Heart left ventricle (tissue), 16 donors: ENCODE measurements at regions not wholly inside any gene's neighbourhood (a gene's known extent, or its start where the extent isn't known, plus 50 kb on each side); places are given as distances from the start of the nearest gene placed in this dataset.
"Not testable (repeated sequence)": the region's sequence is repeated elsewhere in the genome, so short reads cannot be mapped to it uniquely, and the experiment has no call there.

Experiments
- ATAC-seq, 4 donors: fragments of 200-7000 bp; cut with Tn5 transposase; one replicate each; pipeline ENCODE4 v1.9.1; 2020 to 2022; ENCODE audit warnings: moderate library complexity in 4 of 4, mild to moderate bottlenecking in 3 of 4, moderate number of reproducible peaks in 1 of 4
- DNase-seq, 5 donors: peaks; one replicate each; pipeline ENCODE4 v3.0.0-alpha.2; 2020
- H3K27ac ChIP-seq, 12 donors: fragments of 200-600 bp; sonication (generic) in 4 of 12; one replicate each; pipeline versions ENCODE4 v1.5.0 to v1.8.0; 2016 to 2022; ENCODE audit warnings: mild to moderate bottlenecking in 2 of 12
- H3K27me3 ChIP-seq, 9 donors: fragments of 200-600 bp; sonication (generic) in 2 of 9; one replicate each; pipeline versions ENCODE4 v1.5.1 to v1.8.0; 2016 to 2022; ENCODE audit warnings: mild to moderate bottlenecking in 3 of 9
- H3K36me3 ChIP-seq, 9 donors: fragments of 200-600 bp; sonication (generic) in 2 of 9; one replicate each; pipeline versions ENCODE4 v1.5.0 to v1.8.0; 2018 to 2022; ENCODE audit warnings: mild to moderate bottlenecking in 2 of 9
- H3K4me1 ChIP-seq, 12 donors: fragments of 200-600 bp; sonication (generic) in 4 of 12; one replicate each; pipeline versions ENCODE4 v1.5.0 to v1.8.0; 2016 to 2022; ENCODE audit warnings: mild to moderate bottlenecking in 3 of 12
- H3K4me3 ChIP-seq, 12 donors: fragments of 200-600 bp; sonication (generic) in 4 of 12; one replicate each; pipeline versions ENCODE4 v1.5.0 to v1.8.0; 2017 to 2022; ENCODE audit warnings: mild to moderate bottlenecking in 9 of 12, moderate library complexity in 4 of 12
- H3K9me3 ChIP-seq, 12 donors: fragments of 200-600 bp; sonication (generic) in 4 of 12; one replicate each; pipeline versions ENCODE4 v1.5.0 to v1.8.0; 2016 to 2022; ENCODE audit warnings: mild to moderate bottlenecking in 1 of 12
- CTCF ChIP-seq, 12 donors: fragments of 200-600 bp; sonication (generic) in 4 of 12; IDR thresholded peaks; one replicate each; pipeline versions ENCODE4 v1.5.0 to v1.8.0; 2018 to 2022; ENCODE audit warnings: antibody characterized with exemption in 12 of 12, mild to moderate bottlenecking in 5 of 12
- POLR2A ChIP-seq, 2 donors: fragments of 450-650 bp; IDR thresholded peaks; one replicate each; pipeline ENCODE4 v1.6.1; 2017; ENCODE audit warnings: antibody characterized with exemption in 2 of 2, mild to moderate bottlenecking in 2 of 2, moderate library complexity in 2 of 2
- WGBS, 4 donors: extraction: QIAGEN DNeasy Blood & Tissue Kit in 2 of 4; methylation state at CpG; one replicate each; pipeline versions ENCODE4 v1.1.5 to v1.1.7; 2013 to 2018; 5-methylcytosine and 5-hydroxymethylcytosine counted together
- intact Hi-C, 10 donors: fragments of 100-400 bp; cut with DNase I; formaldehyde crosslinking; loops; one replicate each; pipeline versions ENCODE4 v1.11.1 to v1.14.2; 2022
- donor health status: ischemic (EF 13 %, LVEDD 7.1; RV severe dilation, severe dysfunction).
- donor health status: healthy with polysubstance abuse.
- donor health status: DM: no; HTN: yes; CAD: no.
- donor health status: DM: no; HTN: no; CAD: no.
- donor health status: ischemic (EF 25% LVEDD 6.9; RV normal size, moderate dysfunction).
- donor health status: ischemic (EF 25% LVEDD 5.7; RV mildly dilated, moderate dysfunction).
- donor health status: healthy.
- donor health status: DM: yes; HTN: yes; CAD: no.
- donor health status: ischemic (EF 35%, LVEDD 5.7; RV mildly dilated, moderate dysfunction).
- donor health status: nonischemic (EF 11% LVEDD 7.7; RV severe dilation, severe dysfunction).
- donor health status: DM: yes; HTN: yes; CAD: no.
- donor health status: PGD.
- donor health status: ischemic (EF 29% LVEDD 5.4; RV normal size, mild dysfunction).
- donor health status: nonischemic (EF 23%, LVEDD 6.1; RV moderate dilation, normal function).

GRCh38 chr22:16090991-16091390, 401.2 kb downstream of the POTEH start:
- ATAC-seq, intact Hi-C loops, H3K4me3 ChIP-seq, DNase-seq, H3K27me3 ChIP-seq, H3K36me3 ChIP-seq, H3K9me3 ChIP-seq, H3K27ac ChIP-seq, H3K4me1 ChIP-seq: not testable (repeated sequence)
- WGBS, 4 donors: 46 to 63% (median 56%) methylated on average over 2 of the region's 2 CpGs

DNA sequence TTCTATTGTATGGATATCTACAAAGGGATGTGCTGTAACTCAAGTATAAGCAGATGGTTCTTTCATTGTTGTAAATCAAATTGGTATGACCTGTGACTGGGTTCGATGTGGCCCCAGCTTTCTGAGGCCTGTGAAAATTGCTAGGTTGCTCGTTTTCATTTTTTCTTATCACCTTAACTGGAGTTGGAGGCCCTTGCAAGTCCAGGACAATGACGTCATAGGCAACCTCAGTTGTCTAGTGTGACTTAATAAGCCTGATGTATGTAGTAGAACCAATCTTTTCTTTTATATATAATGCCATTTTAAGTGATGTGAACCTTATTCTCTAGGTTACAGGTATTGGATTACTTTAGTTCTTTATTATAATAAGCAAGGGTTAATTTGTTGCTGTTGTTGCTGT, 415.3 kb downstream of the POTEH start:
- ATAC-seq, H3K9me3 ChIP-seq, H3K27ac ChIP-seq, H3K36me3 ChIP-seq, intact Hi-C loops, H3K4me1 ChIP-seq, H3K4me3 ChIP-seq, DNase-seq, H3K27me3 ChIP-seq: not testable (repeated sequence)
- WGBS, 4 donors: 33 to 53% (median 37%) methylated on average over 3 of the region's 3 CpGs

DNA sequence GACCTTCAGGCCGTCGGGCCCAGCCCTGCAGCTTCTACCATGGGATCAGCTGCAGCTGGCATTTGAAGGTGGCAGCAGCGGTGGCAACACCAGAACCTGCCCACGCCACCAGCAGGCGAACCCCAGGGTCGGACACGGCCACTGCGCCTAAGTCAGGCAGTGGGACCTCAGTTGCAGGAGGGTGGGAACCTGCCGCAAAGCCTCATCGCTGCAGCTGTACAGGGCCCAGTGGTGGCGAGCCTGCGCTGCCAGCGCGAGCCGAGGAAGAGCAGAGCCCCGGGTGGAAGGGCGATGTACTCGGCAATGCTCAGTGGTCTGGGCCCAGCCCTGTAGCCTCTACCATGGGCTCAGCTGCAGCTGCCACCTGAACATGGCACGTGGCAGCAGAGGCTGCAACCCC, 441.6 kb downstream of the POTEH start:
- ATAC-seq, H3K27ac ChIP-seq, DNase-seq, H3K4me3 ChIP-seq, H3K27me3 ChIP-seq, intact Hi-C loops, H3K4me1 ChIP-seq, H3K36me3 ChIP-seq, H3K9me3 ChIP-seq: not testable (repeated sequence)
- 84 to 89% (median 86%) methylated on average over 9 to 19 of the region's 19 CpGs for WGBS, 4 donors

- no peak overlapping the region for H3K4me3 ChIP-seq
- 63 to 77% (median 70%) methylated on average over 13 to 16 of the region's 16 CpGs for WGBS, 4 donors
- H3K9me3 ChIP-seq: no peaks in the 10 kb centered on the region
- no peak for DNase-seq
- no peaks in the 10 kb centered on the region for H3K36me3 ChIP-seq
- no peak overlapping the region for H3K27ac ChIP-seq
- H3K27me3 ChIP-seq: no peaks in the 10 kb centered on the region
- no peaks in the 10 kb centered on the region for H3K4me1 ChIP-seq
- no peak for ATAC-seq
- intact Hi-C loops: no loop called here
- TF ChIP-seq CTCF (IDR thresholded peaks at IDR 0.05): no peak
- no peak for TF ChIP-seq POLR2A (IDR thresholded peaks at IDR 0.05)
Measured at GRCh38 chr22:16131918-16132317, 442.1 kb downstream of the POTEH start.

GRCh38 chr22:16132598-16132997, 442.8 kb downstream of the POTEH start:
- WGBS, 4 donors: 67 to 75% (median 74%) methylated on average over 13 of the region's 13 CpGs
- H3K36me3 ChIP-seq, H3K27me3 ChIP-seq, H3K9me3 ChIP-seq, H3K4me1 ChIP-seq, H3K27ac ChIP-seq, intact Hi-C loops, DNase-seq, H3K4me3 ChIP-seq, ATAC-seq: not testable (repeated sequence)

GRCh38 chr22:16146101-16146500, 446.5 kb downstream of the CCT8L2 start:
- H3K36me3 ChIP-seq, DNase-seq, intact Hi-C loops, H3K27ac ChIP-seq, H3K4me3 ChIP-seq, H3K4me1 ChIP-seq, H3K27me3 ChIP-seq, ATAC-seq, H3K9me3 ChIP-seq: not testable (repeated sequence)
- WGBS, 4 donors: 55 to 65% (median 59%) methylated on average over 5 of the region's 5 CpGs

- H3K27ac ChIP-seq, intact Hi-C loops, ATAC-seq, H3K27me3 ChIP-seq, H3K36me3 ChIP-seq, H3K4me3 ChIP-seq, H3K4me1 ChIP-seq, H3K9me3 ChIP-seq: not testable (repeated sequence)
- peak in 1 of 5 donors; percentile 25 for DNase-seq
- WGBS, 4 donors: 36 to 41% (median 38%) methylated on average over 2 of the region's 2 CpGs
- TF ChIP-seq CTCF (IDR thresholded peaks at IDR 0.05): peak in 11 of 12 donors; percentile 20 to 53 (median 43)
Measured at GRCh38 chr22:16146916-16147315, 445.7 kb downstream of the CCT8L2 start.

GRCh38 chr22:16177287-16177686, 415.3 kb downstream of the CCT8L2 start:
- 54 to 67% (median 63%) methylated on average over 2 of the region's 2 CpGs for WGBS, 4 donors
- H3K27me3 ChIP-seq, H3K9me3 ChIP-seq, ATAC-seq, H3K4me1 ChIP-seq, H3K27ac ChIP-seq, H3K36me3 ChIP-seq, intact Hi-C loops, H3K4me3 ChIP-seq, DNase-seq: not testable (repeated sequence)

DNA sequence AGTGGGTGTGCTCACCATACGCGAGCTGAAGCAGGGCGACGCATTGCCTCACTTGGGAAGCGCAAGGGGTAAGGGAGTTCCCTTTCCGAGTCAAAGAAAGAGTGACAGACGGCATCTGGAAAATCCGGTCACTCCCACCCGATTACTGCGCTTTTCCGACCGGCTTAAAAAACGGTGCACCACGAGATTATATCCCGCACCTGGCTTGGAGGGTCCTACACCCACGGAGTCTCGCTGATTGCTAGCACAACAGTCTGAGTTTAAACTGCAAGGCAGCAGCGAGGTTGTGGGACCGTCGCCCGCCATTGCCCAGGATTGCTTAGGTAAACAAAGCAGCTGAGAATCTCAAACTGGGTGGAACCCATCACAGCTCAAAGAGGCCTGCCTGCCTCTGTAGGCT, 408.7 kb downstream of the CCT8L2 start:
- DNase-seq, intact Hi-C loops, H3K9me3 ChIP-seq, H3K4me1 ChIP-seq, H3K36me3 ChIP-seq, H3K27me3 ChIP-seq, ATAC-seq, H3K4me3 ChIP-seq, H3K27ac ChIP-seq: not testable (repeated sequence)
- 77 to 85% (median 83%) methylated on average over 20 to 21 of the region's 21 CpGs for WGBS, 4 donors
